ENCODE measurements at regions not wholly inside any gene's neighbourhood (a gene's known extent, or its start where the extent isn't known, plus 50 kb on each side); places are given as distances from the start of the nearest gene placed in this dataset.

GRCh38 chr16:80323808-80324195 is 217.0 kb upstream of the DYNLRB2 start:
- TF ChIP-seq, protein P1, sequence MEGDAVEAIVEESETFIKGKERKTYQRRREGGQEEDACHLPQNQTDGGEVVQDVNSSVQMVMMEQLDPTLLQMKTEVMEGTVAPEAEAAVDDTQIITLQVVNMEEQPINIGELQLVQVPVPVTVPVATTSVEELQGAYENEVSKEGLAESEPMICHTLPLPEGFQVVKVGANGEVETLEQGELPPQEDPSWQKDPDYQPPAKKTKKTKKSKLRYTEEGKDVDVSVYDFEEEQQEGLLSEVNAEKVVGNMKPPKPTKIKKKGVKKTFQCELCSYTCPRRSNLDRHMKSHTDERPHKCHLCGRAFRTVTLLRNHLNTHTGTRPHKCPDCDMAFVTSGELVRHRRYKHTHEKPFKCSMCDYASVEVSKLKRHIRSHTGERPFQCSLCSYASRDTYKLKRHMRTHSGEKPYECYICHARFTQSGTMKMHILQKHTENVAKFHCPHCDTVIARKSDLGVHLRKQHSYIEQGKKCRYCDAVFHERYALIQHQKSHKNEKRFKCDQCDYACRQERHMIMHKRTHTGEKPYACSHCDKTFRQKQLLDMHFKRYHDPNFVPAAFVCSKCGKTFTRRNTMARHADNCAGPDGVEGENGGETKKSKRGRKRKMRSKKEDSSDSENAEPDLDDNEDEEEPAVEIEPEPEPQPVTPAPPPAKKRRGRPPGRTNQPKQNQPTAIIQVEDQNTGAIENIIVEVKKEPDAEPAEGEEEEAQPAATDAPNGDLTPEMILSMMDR (IDR thresholded peaks at IDR 0.05): no peak
- no peak for TF ChIP-seq POLR2A (IDR thresholded peaks at IDR 0.05)
